ENCODE measurements at regions not wholly inside any gene's neighbourhood (a gene's known extent, or its start where the extent isn't known, plus 50 kb on each side); places are given as distances from the start of the nearest gene placed in this dataset.
"Not testable (repeated sequence)": the region's sequence is repeated elsewhere in the genome, so short reads cannot be mapped to it uniquely, and the experiment has no call there.

GRCh38 chr3:103295974-103296570, 861.3 kb downstream of the ZPLD1 start:
- DNase-seq (ENCODE audit: low spot score in 2 of 2), result no peak
- peak; percentile 93 for FAIRE-seq

- FAIRE-seq, result not testable (repeated sequence)
Measured at GRCh38 chr3:103297502-103297901, 862.7 kb downstream of the ZPLD1 start.

GRCh38 chr3:103306104-103306503, 871.3 kb downstream of the ZPLD1 start:
- no peak for DNase-seq (ENCODE audit: low spot score in 2 of 2)

More at GRCh38 chr3:103297502-103297901, 862.7 kb downstream of the ZPLD1 start:
- DNase-seq (ENCODE audit: low spot score in 2 of 2), result not testable (repeated sequence)

GRCh38 chr3:103308921-103309320, 874.1 kb downstream of the ZPLD1 start:
- FAIRE-seq (no peak), DNase-seq (ENCODE audit: low spot score in 2 of 2) (no peak)

More at GRCh38 chr3:103306104-103306503, 871.3 kb downstream of the ZPLD1 start:
- no peak for FAIRE-seq

- DNase-seq (ENCODE audit: low spot score in 2 of 2) (no peak), FAIRE-seq (no peak)
Measured at GRCh38 chr3:103319912-103320311, 885.1 kb downstream of the ZPLD1 start.

- DNase-seq (ENCODE audit: low spot score in 2 of 2) (no peak), FAIRE-seq (no peak)
Measured at GRCh38 chr3:103337179-103337845, 902.5 kb downstream of the ZPLD1 start.

- FAIRE-seq (no peak), DNase-seq (ENCODE audit: low spot score in 2 of 2) (no peak)
Measured at GRCh38 chr3:103341078-103341606, 906.3 kb downstream of the ZPLD1 start.

- no peak for DNase-seq (ENCODE audit: low spot score in 2 of 2)
- no peak for FAIRE-seq
Measured at GRCh38 chr3:103342205-103342731, 907.5 kb downstream of the ZPLD1 start.

- no peak for FAIRE-seq
Measured at GRCh38 chr3:103349760-103350159, 914.9 kb downstream of the ZPLD1 start.

GRCh38 chr3:103365467-103365866, 930.7 kb downstream of the ZPLD1 start:
- no peak for DNase-seq (ENCODE audit: low spot score in 2 of 2)
- no peak for FAIRE-seq

More at GRCh38 chr3:103349760-103350159, 914.9 kb downstream of the ZPLD1 start:
- DNase-seq (ENCODE audit: low spot score in 2 of 2), result no peak

- DNase-seq (ENCODE audit: low spot score in 2 of 2), result no peak
- FAIRE-seq, result no peak
Measured at GRCh38 chr3:103367481-103367880, 932.7 kb downstream of the ZPLD1 start.

- DNase-seq (ENCODE audit: low spot score in 2 of 2), result no peak
- FAIRE-seq, result no peak
Measured at GRCh38 chr3:103371411-103371810, 936.6 kb downstream of the ZPLD1 start.

GRCh38 chr3:103372031-103372430, 937.2 kb downstream of the ZPLD1 start:
- DNase-seq (ENCODE audit: low spot score in 2 of 2), result no peak
- FAIRE-seq, result no peak

- DNase-seq (ENCODE audit: low spot score in 2 of 2) (no peak), FAIRE-seq (no peak)
Measured at GRCh38 chr3:103380391-103380790, 945.6 kb downstream of the ZPLD1 start.

- DNase-seq (ENCODE audit: low spot score in 2 of 2), result no peak
- FAIRE-seq, result no peak
Measured at GRCh38 chr3:103381296-103382079, 946.7 kb downstream of the ZPLD1 start.

- DNase-seq (ENCODE audit: low spot score in 2 of 2), result no peak
- FAIRE-seq, result no peak
Measured at GRCh38 chr3:103385961-103386656, 951.3 kb downstream of the ZPLD1 start.

- FAIRE-seq, result no peak
- no peak for DNase-seq (ENCODE audit: low spot score in 2 of 2)
Measured at GRCh38 chr3:103388214-103388613, 953.4 kb downstream of the ZPLD1 start.

- no peak for FAIRE-seq
- DNase-seq (ENCODE audit: low spot score in 2 of 2), result no peak
Measured at GRCh38 chr3:103389356-103389755, 954.5 kb downstream of the ZPLD1 start.

- no peak for FAIRE-seq
- no peak for DNase-seq (ENCODE audit: low spot score in 2 of 2)
Measured at GRCh38 chr3:103393395-103394186, 958.8 kb downstream of the ZPLD1 start.
